Motor neuron (in vitro differentiated cells): ENCODE measurements at regions not wholly inside any gene's neighbourhood (a gene's known extent, or its start where the extent isn't known, plus 50 kb on each side); places are given as distances from the start of the nearest gene placed in this dataset.

ENCODE experiments used
- ATAC-seq, 8 experiments: fragments of 200-7000 bp; cut with Tn5 transposase; replicated peaks in 6 of 8; 2 replicates each; pipeline ENCODE4 v1.8.0; 2021; ENCODE audit warnings: mild to moderate bottlenecking in 8 of 8, moderate library complexity in 8 of 8
- H3K27ac ChIP-seq, 2 donors: fragments of 250-450 bp; sonication (Bioruptor Pico); 2 replicates each; pipeline ENCODE4 v1.9.0; 2021; ENCODE audit warnings: antibody characterized with exemption in 2 of 2, mild to moderate bottlenecking in 2 of 2, moderate library complexity in 1 of 2
- H3K4me1 ChIP-seq, 2 donors: fragments of 250-450 bp; sonication (Bioruptor Pico); replicated peaks in 1 of 2; 2 replicates each; pipeline ENCODE4 v1.6.1; 2021; ENCODE audit warnings: antibody characterized with exemption in 2 of 2, mild to moderate bottlenecking in 2 of 2, moderate library complexity in 1 of 2
- H3K4me3 ChIP-seq, 5 donors: fragments of 250-450 bp; sonication (Bioruptor Pico); 2 replicates each; pipeline ENCODE4 v1.9.0; 2021; ENCODE audit warnings: antibody characterized with exemption in 5 of 5, mild to moderate bottlenecking in 5 of 5, moderate library complexity in 4 of 5
- WGBS, 10 experiments: fragments of 450-650 bp; shearing (Covaris generic); methylation state at CpG; one replicate each; pipeline ENCODE4 v1.0.0; 2022; 5-methylcytosine and 5-hydroxymethylcytosine counted together
- in situ Hi-C, 9 experiments: fragments of 400-800 bp; cut with MboI; loops; one replicate each; pipeline ENCODE4 v1.15.0; 2021; ENCODE audit warnings: low sequenced_read_pairs in 9 of 9, low pct_unique_long_range_greater_than_20kb in 2 of 9; ENCODE audit not compliant: unreplicated experiment in 9 of 9

- in situ Hi-C loops: no loop called here
- peak in 1 of 8 experiments; percentile 41 for ATAC-seq
- H3K27ac ChIP-seq: no peak overlapping the region
- WGBS, 10 experiments: 57 to 100% (median 100%) methylated on average over 1 to 2 of the region's 2 CpGs; no CpG with 5 or more reads in 3 of the 10 experiments
- H3K4me1 ChIP-seq: no peaks in the 10 kb centered on the region
- no peak overlapping the region for H3K4me3 ChIP-seq
Measured at GRCh38 chr16:72677662-72678447, 370.1 kb downstream of the ZFHX3 start.

- in situ Hi-C loops: no loop called here
Measured at GRCh38 chr16:72673118-72673517, 374.8 kb downstream of the ZFHX3 start.

GRCh38 chr16:72666267-72666666 is 381.7 kb downstream of the ZFHX3 start:
- no peak overlapping the region for H3K27ac ChIP-seq
- in situ Hi-C loops: no loop called here
- ATAC-seq: no peak

More at GRCh38 chr16:72673118-72673517, 374.8 kb downstream of the ZFHX3 start:
- H3K4me3 ChIP-seq: no peak overlapping the region
- 60 to 100% (median 91%) methylated on average over 1 of the region's 1 CpG; no CpG with 5 or more reads in 1 of the 10 experiments for WGBS, 10 experiments
- no peaks in the 10 kb centered on the region for H3K4me1 ChIP-seq
- no peak overlapping the region for H3K27ac ChIP-seq
- ATAC-seq: no peak

DNA sequence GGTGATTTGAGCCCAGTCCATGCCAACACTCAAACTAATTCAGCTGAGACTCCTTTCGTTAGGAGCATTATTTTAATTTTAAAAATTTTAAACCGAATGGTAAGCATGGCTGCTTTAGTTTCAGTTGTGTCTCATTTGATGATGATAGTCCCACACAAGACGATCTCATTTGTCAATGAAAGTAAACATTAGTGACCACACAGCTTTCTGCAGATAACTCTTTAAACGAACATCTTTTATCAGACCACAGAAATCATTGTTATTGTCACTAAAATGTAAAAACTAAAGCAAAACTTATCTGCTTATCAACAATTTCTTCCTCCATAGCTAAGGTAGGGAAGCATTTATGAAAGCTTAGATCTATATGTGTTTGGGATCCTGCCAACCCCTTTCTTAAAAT is 382.2 kb downstream of the ZFHX3 start:
- Histone ChIP-seq H3K4me1 (peaks cover 0 to 13% of the 10 kb centered on the region in 2 donors), H3K27ac (no peak overlapping the region)
- WGBS, 10 experiments: 0 to 37% (median 14%) methylated on average over 1 to 4 of the region's 4 CpGs; no CpG with 5 or more reads in 1 of the 10 experiments

More at GRCh38 chr16:72666267-72666666, 381.7 kb downstream of the ZFHX3 start:
- Histone ChIP-seq H3K4me3 (no peak overlapping the region), H3K4me1 (peaks cover 0 to 13% of the 10 kb centered on the region in 2 donors)
- 67 to 100% (median 86%) methylated on average over 1 to 2 of the region's 2 CpGs for WGBS, 10 experiments

GRCh38 chr16:72664509-72665408 is 383.2 kb downstream of the ZFHX3 start:
- in situ Hi-C loops: no loop called here
- H3K4me1 ChIP-seq: peaks cover 0 to 13% of the 10 kb centered on the region in 2 donors
- peak; percentile 99 to 100 (median 100) for ATAC-seq
- 0 to 6% (median 0%) methylated on average over 1 to 30 of the region's 60 CpGs for WGBS, 10 experiments
- H3K4me3 ChIP-seq: peak overlapping the region; percentile 74 to 87 (median 84)
- peak overlapping the region; percentile 60 to 66 for H3K27ac ChIP-seq

More for the DNA sequence above, 382.2 kb downstream of the ZFHX3 start:
- peak overlapping the region; percentile 74 to 87 (median 84) for H3K4me3 ChIP-seq
- no peak for ATAC-seq
- in situ Hi-C loops: no loop called here

GRCh38 chr16:72664056-72664508 is 383.8 kb downstream of the ZFHX3 start:
- peak overlapping the region; percentile 60 to 66 for H3K27ac ChIP-seq
- peak overlapping the region; percentile 74 to 87 (median 84) for H3K4me3 ChIP-seq
- 0 to 29% (median 0%) methylated on average over 1 to 18 of the region's 18 CpGs for WGBS, 10 experiments
- in situ Hi-C loops: no loop called here
- peak in 1 of 8 experiments; percentile 1 for ATAC-seq
- H3K4me1 ChIP-seq: peaks cover 0 to 13% of the 10 kb centered on the region in 2 donors

DNA sequence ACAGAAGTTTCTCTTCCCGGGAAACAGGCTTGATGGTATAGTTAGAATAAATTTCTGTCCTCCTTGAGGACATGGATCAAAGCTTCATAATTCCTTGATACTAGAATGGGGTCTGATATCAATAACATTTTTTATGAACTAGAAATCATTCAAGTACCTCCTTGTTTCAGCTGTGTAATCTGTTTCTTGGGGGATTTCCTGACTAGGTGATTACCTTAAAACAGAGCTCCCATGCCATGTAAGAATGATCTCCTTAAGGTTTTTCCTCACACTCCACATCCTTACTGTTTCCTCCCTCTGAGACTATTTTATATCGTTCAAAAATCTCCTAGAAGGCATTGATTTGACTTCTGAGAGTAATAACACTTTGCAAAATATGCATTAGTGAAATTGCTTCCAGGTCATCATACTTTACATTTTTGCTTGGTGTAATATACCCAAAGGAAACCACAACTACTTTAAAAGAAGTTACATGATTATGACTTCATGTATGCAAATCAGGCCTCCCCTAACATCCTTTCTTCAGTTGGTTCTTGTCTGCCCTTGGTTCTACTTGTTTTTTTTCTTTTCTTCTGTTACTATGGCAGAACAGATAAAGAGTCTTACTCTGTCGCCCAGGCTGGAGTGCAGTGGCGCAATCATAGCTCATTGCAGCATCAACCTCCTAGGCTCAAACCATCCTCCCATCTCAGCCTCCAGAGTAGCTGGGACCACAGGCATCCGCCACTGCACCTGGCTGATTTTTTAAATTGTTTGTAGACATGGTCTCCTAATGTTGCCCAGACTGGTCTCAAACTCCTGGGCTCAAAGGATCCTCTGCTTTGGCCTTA is 388.8 kb downstream of the ZFHX3 start:
- no peak for ATAC-seq
- H3K27ac ChIP-seq: no peak overlapping the region
- peaks cover 0 to 5% of the 10 kb centered on the region in 2 donors for H3K4me1 ChIP-seq
- in situ Hi-C loops: no loop called here
- no peak overlapping the region for H3K4me3 ChIP-seq
- 10 to 100% (median 85%) methylated on average over 1 to 5 of the region's 5 CpGs; no CpG with 5 or more reads in 1 of the 10 experiments for WGBS, 10 experiments

DNA sequence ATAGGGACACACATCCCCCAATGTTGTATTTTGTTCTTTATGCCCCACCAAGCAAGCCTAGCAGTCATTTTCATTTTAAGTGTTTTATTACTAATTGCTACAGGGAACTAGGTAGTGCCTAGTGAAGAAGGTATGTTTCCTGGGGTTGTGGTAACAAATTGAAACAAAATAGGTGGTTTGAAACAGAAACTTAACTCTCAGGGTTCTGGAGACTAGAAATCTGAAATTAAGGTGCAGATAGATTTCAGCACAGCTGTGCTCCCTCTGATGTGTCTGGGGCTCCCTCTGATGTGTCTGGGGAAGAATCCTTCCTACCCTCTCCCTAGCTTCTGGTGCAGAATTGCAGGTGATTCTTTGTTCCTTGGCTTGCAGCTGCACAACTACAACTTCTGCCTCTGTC is 390.1 kb downstream of the ZFHX3 start:
- in situ Hi-C loops: no loop called here
- Histone ChIP-seq H3K27ac (no peak overlapping the region), H3K4me3 (no peak overlapping the region), H3K4me1 (no peaks in the 10 kb centered on the region)
- ATAC-seq: no peak

- ATAC-seq: no peak
- in situ Hi-C loops: no loop called here
Measured at GRCh38 chr16:72657164-72657563, 390.8 kb downstream of the ZFHX3 start.

GRCh38 chr16:72654535-72654934 is 393.4 kb downstream of the ZFHX3 start:
- Histone ChIP-seq H3K4me1 (no peaks in the 10 kb centered on the region), H3K4me3 (no peak overlapping the region), H3K27ac (no peak overlapping the region)
- ATAC-seq: no peak
- in situ Hi-C loops: no loop called here

More at GRCh38 chr16:72657164-72657563, 390.8 kb downstream of the ZFHX3 start:
- Histone ChIP-seq H3K4me1 (no peaks in the 10 kb centered on the region), H3K27ac (no peak overlapping the region), H3K4me3 (no peak overlapping the region)
- 83 to 100% (median 100%) methylated on average over 1 of the region's 1 CpG; no CpG with 5 or more reads in 2 of the 10 experiments for WGBS, 10 experiments

- in situ Hi-C loops: no loop called here
- ATAC-seq: no peak
- WGBS, 10 experiments: 61 to 100% (median 82%) methylated on average over 1 to 3 of the region's 3 CpGs
- Histone ChIP-seq H3K4me3 (no peak overlapping the region), H3K27ac (no peak overlapping the region), H3K4me1 (no peaks in the 10 kb centered on the region)
Measured at GRCh38 chr16:72649254-72649944, 398.5 kb downstream of the ZFHX3 start.

DNA sequence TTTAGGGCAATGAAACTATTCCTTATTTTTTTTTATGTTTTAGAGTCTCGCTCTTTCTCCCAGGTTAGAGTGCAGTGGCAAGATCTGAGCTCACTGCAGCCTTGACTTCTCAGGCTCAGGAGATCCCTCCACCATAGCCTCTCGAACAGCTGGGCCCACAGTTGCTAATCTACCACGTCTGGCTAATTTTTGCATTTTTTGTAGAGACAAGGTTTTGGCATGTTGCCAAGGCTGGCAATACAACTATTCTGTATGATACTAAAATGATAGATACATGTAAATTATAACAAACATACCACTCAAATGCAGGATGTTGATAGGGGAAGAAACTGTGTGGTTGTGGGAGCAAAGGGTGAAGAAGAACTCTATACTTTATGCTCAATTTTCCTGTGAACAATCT is 401.3 kb downstream of the ZFHX3 start:
- no peak for ATAC-seq
- no peak overlapping the region for H3K27ac ChIP-seq
- H3K4me1 ChIP-seq: no peaks in the 10 kb centered on the region
- WGBS, 10 experiments: 51 to 100% (median 79%) methylated on average over 1 to 3 of the region's 3 CpGs; no CpG with 5 or more reads in 3 of the 10 experiments
- H3K4me3 ChIP-seq: no peak overlapping the region
- in situ Hi-C loops: no loop called here
